HG02763 (cell line): ENCODE measurements at regions not wholly inside any gene's neighbourhood (a gene's known extent, or its start where the extent isn't known, plus 50 kb on each side); places are given as distances from the start of the nearest gene placed in this dataset.
A peak's percentile ranks its signal among the peaks of the same experiment; 100 is the strongest.

ENCODE experiments used
- ATAC-seq: cut with Tn5 transposase; IDR thresholded peaks from one replicate; pipeline ENCODE4 v1.9.1; 2021; ENCODE audit warnings: mild to moderate bottlenecking, moderate library complexity; ENCODE audit not compliant: unreplicated experiment

- no peak for ATAC-seq
These were observed 94.9 kb upstream of the IKZF1 start for GRCh38 chr7:50209461-50210135.

- no peak for ATAC-seq
These were observed 96.0 kb upstream of the IKZF1 start for GRCh38 chr7:50208378-50208982.

- no peak for ATAC-seq
These were observed 96.7 kb upstream of the IKZF1 start for GRCh38 chr7:50207686-50208255.

GRCh38 chr7:50207251-50207564, 97.3 kb upstream of the IKZF1 start:
- ATAC-seq, result no peak

- ATAC-seq, result no peak
These were observed 97.9 kb upstream of the IKZF1 start for GRCh38 chr7:50206453-50207250.

- no peak for ATAC-seq
These were observed 99.5 kb upstream of the IKZF1 start for GRCh38 chr7:50205011-50205410.

GRCh38 chr7:50204581-50204980, 99.9 kb upstream of the IKZF1 start:
- no peak for ATAC-seq

- ATAC-seq, result no peak
These were observed 101.0 kb upstream of the IKZF1 start for GRCh38 chr7:50203521-50203920.

GRCh38 chr7:50202052-50202555, 102.4 kb upstream of the IKZF1 start:
- no peak for ATAC-seq

- no peak for ATAC-seq
These were observed 104.7 kb upstream of the IKZF1 start for GRCh38 chr7:50199824-50200223.

- ATAC-seq, result peak; percentile 88
These were observed 104.5 kb upstream of the ZPBP start for GRCh38 chr7:50197549-50197948.

- no peak for ATAC-seq
These were observed 103.7 kb upstream of the ZPBP start for GRCh38 chr7:50196719-50197118.

GRCh38 chr7:50190776-50191175, 97.7 kb upstream of the ZPBP start:
- no peak for ATAC-seq

GRCh38 chr7:50189371-50189770, 96.3 kb upstream of the ZPBP start:
- ATAC-seq, result no peak

- ATAC-seq, result no peak
These were observed 93.1 kb upstream of the ZPBP start for GRCh38 chr7:50185951-50186682.

GRCh38 chr7:50185208-50185607, 92.2 kb upstream of the ZPBP start:
- no peak for ATAC-seq

- ATAC-seq, result no peak
These were observed 91.4 kb upstream of the ZPBP start for GRCh38 chr7:50184271-50184990.

GRCh38 chr7:50182759-50183158, 89.7 kb upstream of the ZPBP start:
- no peak for ATAC-seq

GRCh38 chr7:50181081-50181480, 88.0 kb upstream of the ZPBP start:
- ATAC-seq, result no peak

GRCh38 chr7:50178166-50178565, 85.1 kb upstream of the ZPBP start:
- ATAC-seq, result no peak
